CD14-positive monocyte (primary cell): ENCODE measurements at regions not wholly inside any gene's neighbourhood (a gene's known extent, or its start where the extent isn't known, plus 50 kb on each side); places are given as distances from the start of the nearest gene placed in this dataset.

Experiments
- DNase-seq, 3 donors: peaks; one replicate each; pipeline ENCODE4 v3.0.0-alpha.2; 2011 to 2022
- H2AFZ ChIP-seq: 2 replicates; pipeline ENCODE4 v1.6.0; 2012; ENCODE audit warnings: mild to moderate bottlenecking, low read depth, low read length, inconsistent platforms; ENCODE audit not compliant: insufficient read depth, poor library complexity, severe bottlenecking
- H3K27ac ChIP-seq, 2 donors: 1 replicate in 1 of 2; 2 replicates in 1 of 2; pipeline ENCODE4 v1.5.1; 2012 to 2013; ENCODE audit warnings: low read length in 2 of 2, control low read depth in 1 of 2, inconsistent platforms in 1 of 2, low read depth in 1 of 2, mild to moderate bottlenecking in 1 of 2
- H3K27me3 ChIP-seq, 2 donors: one replicate each; pipeline versions ENCODE4 v1.6.0 to v1.6.1; 2011 to 2013; ENCODE audit warnings: low read length in 2 of 2; ENCODE audit not compliant: control insufficient read depth in 2 of 2, insufficient read depth in 2 of 2
- H3K36me3 ChIP-seq, 2 donors: replicated peaks in 1 of 2; 1 replicate in 1 of 2; 2 replicates in 1 of 2; pipeline versions ENCODE4 v1.5.1 to v1.6.1; 2012 to 2013; ENCODE audit warnings: low read length in 2 of 2, control low read depth in 1 of 2, inconsistent platforms in 1 of 2, mild to moderate bottlenecking in 1 of 2; ENCODE audit not compliant: insufficient read depth in 2 of 2, control insufficient read depth in 1 of 2
- H3K4me1 ChIP-seq, 2 donors: 1 replicate in 1 of 2; 2 replicates in 1 of 2; pipeline versions ENCODE4 v1.5.1 to v1.6.1; 2012 to 2013; ENCODE audit warnings: low read length in 2 of 2, control low read depth in 1 of 2, inconsistent platforms in 1 of 2, mild to moderate bottlenecking in 1 of 2, moderate library complexity in 1 of 2; ENCODE audit not compliant: insufficient read depth in 2 of 2, control insufficient read depth in 1 of 2
- H3K4me2 ChIP-seq: replicated peaks from 2 replicates; pipeline ENCODE3; 2012; ENCODE audit warnings: low read length, moderate library complexity, mild to moderate bottlenecking; ENCODE audit not compliant: poor library complexity, severe bottlenecking; ENCODE audit errors: extremely low read depth
- H3K4me3 ChIP-seq, 3 experiments: fragments of 200-600 bp in 1 of 3; sonication (generic) in 1 of 3; replicated peaks in 1 of 3; 1 replicate in 2 of 3; 2 replicates in 1 of 3; pipeline ENCODE4 v1.5.1; 2011 to 2013; ENCODE audit warnings: low read length in 3 of 3, mild to moderate bottlenecking in 3 of 3, control low read depth in 2 of 3, low read depth in 2 of 3, inconsistent platforms in 1 of 3, moderate library complexity in 1 of 3
- H3K79me2 ChIP-seq: 2 replicates; pipeline ENCODE4 v1.6.0; 2012; ENCODE audit warnings: mild to moderate bottlenecking, control low read depth, inconsistent platforms, low read length, moderate library complexity; ENCODE audit not compliant: insufficient read depth
- H3K9ac ChIP-seq: 2 replicates; pipeline ENCODE4 v1.6.0; 2017; ENCODE audit warnings: low read length, mild to moderate bottlenecking; ENCODE audit not compliant: insufficient read depth, poor library complexity, severe bottlenecking
- H3K9me3 ChIP-seq, 2 donors: replicated peaks in 1 of 2; 1 replicate in 1 of 2; 2 replicates in 1 of 2; pipeline versions ENCODE4 v1.5.1 to v1.6.1; 2012 to 2013; ENCODE audit warnings: low read length in 2 of 2, control low read depth in 1 of 2; ENCODE audit not compliant: control insufficient read depth in 1 of 2, insufficient read depth in 1 of 2
- H4K20me1 ChIP-seq: 2 replicates; pipeline ENCODE4 v1.6.0; 2012; ENCODE audit warnings: mild to moderate bottlenecking, low read length, control low read depth, moderate library complexity; ENCODE audit not compliant: insufficient read depth
- H3K27ac Mint-ChIP-seq, 7 donors: one replicate each; pipeline ENCODE4 v1.8.0; 2020; ENCODE audit warnings: mild to moderate bottlenecking in 7 of 7, mixed read lengths in 7 of 7, moderate library complexity in 6 of 7, inconsistent platforms in 2 of 7
- H3K27me3 Mint-ChIP-seq, 3 donors: one replicate each; pipeline ENCODE4 v1.8.0; 2021 to 2022; ENCODE audit warnings: low read depth in 3 of 3, mild to moderate bottlenecking in 3 of 3, mixed read lengths in 3 of 3, moderate library complexity in 3 of 3, inconsistent platforms in 1 of 3
- H3K36me3 Mint-ChIP-seq, 2 donors: one replicate each; pipeline ENCODE4 v1.8.0; 2020; ENCODE audit warnings: mixed read lengths in 2 of 2, inconsistent platforms in 1 of 2, mild to moderate bottlenecking in 1 of 2
- H3K4me1 Mint-ChIP-seq: one replicate; pipeline ENCODE4 v1.8.0; 2020; ENCODE audit warnings: mild to moderate bottlenecking, mixed read lengths
- H3K4me3 Mint-ChIP-seq, 2 donors: one replicate each; pipeline ENCODE4 v1.8.0; 2020; ENCODE audit warnings: mild to moderate bottlenecking in 2 of 2, mixed read lengths in 2 of 2, moderate library complexity in 1 of 2
- H3K9me3 Mint-ChIP-seq, 7 donors: one replicate each; pipeline ENCODE4 v1.8.0; 2020 to 2022; ENCODE audit warnings: mixed read lengths in 7 of 7, mild to moderate bottlenecking in 6 of 7, moderate library complexity in 6 of 7, inconsistent platforms in 2 of 7
- WGBS: methylation state at CpG from one replicate; pipeline ENCODE4 v1.1.5; 2013; ENCODE audit warnings: missing lambda C conversion rate; ENCODE audit not compliant: insufficient coverage; 5-methylcytosine and 5-hydroxymethylcytosine counted together
- intact Hi-C, 2 donors: fragments of 100-400 bp; cut with micrococcal nuclease; formaldehyde crosslinking; loops; one replicate each; pipeline versions ENCODE4 v1.15.0 to v1.15.1; 2023
- TF ChIP-seq, protein P1 (sequence below): fragments of 200-600 bp; IDR thresholded peaks from one replicate; pipeline ENCODE4 v1.8.0; 2022; ENCODE audit warnings: antibody characterized with exemption, mild to moderate bottlenecking

DNA sequence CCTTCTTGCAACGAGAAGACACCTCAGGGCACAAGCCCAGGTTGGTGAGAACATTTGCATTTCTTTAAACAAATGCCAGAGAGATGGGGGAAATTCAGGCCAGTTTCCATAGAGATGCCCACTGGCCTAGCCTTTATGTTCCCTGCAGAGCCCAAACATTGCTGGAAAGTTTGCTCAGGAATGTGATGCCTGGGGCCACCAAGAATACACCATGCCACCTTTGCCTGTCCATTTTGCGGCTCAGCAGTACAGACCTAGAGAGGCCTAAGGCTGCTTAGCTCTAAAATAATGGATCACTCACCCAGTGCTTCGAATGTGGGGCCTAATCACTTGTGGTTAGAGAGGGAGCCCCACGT is 210.0 kb downstream of the RPLP1 start:
- Mint-ChIP-seq H3K9me3 (no peaks in the 10 kb centered on the region), H3K4me1 (peaks cover 33% of the 10 kb centered on the region), H3K27me3 (peaks cover 4 to 5% (median 4%) of the 10 kb centered on the region in 3 donors), H3K4me3 (no peak overlapping the region), H3K36me3 (peaks cover 9 to 11% of the 10 kb centered on the region in 2 donors), H3K27ac (no peak overlapping the region)
- H3K36me3 ChIP-seq: no peaks in the 10 kb centered on the region
- no peak for DNase-seq
- H3K27ac ChIP-seq: no peak overlapping the region
- WGBS: 83% methylated on average over 2 of the region's 4 CpGs
- no peaks in the 10 kb centered on the region for H4K20me1 ChIP-seq
- intact Hi-C loops: loop anchor here in 1 of 2 donors (10.0 kb wide), 1 partner anchor 852 kb away; no protein-coding TSS in a partner anchor
- no peaks in the 10 kb centered on the region for H3K79me2 ChIP-seq
- no peaks in the 10 kb centered on the region for H3K9me3 ChIP-seq
- peaks cover 53 to 60% of the 10 kb centered on the region in 2 donors for H3K4me1 ChIP-seq
- no peak overlapping the region for H2AFZ ChIP-seq
- no peak overlapping the region for H3K4me3 ChIP-seq
- no peaks in the 10 kb centered on the region for H3K27me3 ChIP-seq
- no peak overlapping the region for H3K9ac ChIP-seq
- H3K4me2 ChIP-seq: no peak overlapping the region
- TF ChIP-seq, protein P1, sequence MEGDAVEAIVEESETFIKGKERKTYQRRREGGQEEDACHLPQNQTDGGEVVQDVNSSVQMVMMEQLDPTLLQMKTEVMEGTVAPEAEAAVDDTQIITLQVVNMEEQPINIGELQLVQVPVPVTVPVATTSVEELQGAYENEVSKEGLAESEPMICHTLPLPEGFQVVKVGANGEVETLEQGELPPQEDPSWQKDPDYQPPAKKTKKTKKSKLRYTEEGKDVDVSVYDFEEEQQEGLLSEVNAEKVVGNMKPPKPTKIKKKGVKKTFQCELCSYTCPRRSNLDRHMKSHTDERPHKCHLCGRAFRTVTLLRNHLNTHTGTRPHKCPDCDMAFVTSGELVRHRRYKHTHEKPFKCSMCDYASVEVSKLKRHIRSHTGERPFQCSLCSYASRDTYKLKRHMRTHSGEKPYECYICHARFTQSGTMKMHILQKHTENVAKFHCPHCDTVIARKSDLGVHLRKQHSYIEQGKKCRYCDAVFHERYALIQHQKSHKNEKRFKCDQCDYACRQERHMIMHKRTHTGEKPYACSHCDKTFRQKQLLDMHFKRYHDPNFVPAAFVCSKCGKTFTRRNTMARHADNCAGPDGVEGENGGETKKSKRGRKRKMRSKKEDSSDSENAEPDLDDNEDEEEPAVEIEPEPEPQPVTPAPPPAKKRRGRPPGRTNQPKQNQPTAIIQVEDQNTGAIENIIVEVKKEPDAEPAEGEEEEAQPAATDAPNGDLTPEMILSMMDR: no peak

DNA sequence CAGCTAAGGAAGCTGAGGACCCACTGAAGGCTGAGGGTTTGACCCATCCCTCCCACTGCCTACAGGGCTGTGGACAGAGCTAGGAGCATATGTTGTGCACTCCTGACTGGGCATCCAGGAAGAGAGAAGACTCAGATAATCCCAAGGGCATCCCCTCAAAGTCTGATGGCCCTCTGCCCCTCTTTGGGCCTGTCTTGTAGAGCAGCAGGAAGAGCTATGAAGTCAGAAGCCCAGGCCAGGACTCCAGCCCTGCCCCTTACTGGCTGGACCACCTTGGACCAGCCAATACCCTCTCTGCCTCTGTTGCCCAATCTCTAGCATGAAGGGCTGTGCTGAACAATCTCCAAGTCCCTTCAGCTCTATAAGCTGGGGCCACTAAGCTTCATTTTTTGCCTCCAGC is 210.8 kb downstream of the RPLP1 start:
- TF ChIP-seq, protein P1: no peak
- H3K4me2 ChIP-seq: no peak overlapping the region
- H3K9ac ChIP-seq: no peak overlapping the region
- Mint-ChIP-seq H3K27me3 (peaks cover 3 to 4% (median 4%) of the 10 kb centered on the region in 3 donors), H3K4me1 (peaks cover 41% of the 10 kb centered on the region), H3K9me3 (no peaks in the 10 kb centered on the region), H3K4me3 (no peak overlapping the region), H3K27ac (peak overlapping the region in 3 of 7 donors; percentile 46 to 64 (median 54)), H3K36me3 (peaks cover 7 to 11% of the 10 kb centered on the region in 2 donors)
- no peak overlapping the region for H3K4me3 ChIP-seq
- H3K27me3 ChIP-seq: no peaks in the 10 kb centered on the region
- H2AFZ ChIP-seq: no peak overlapping the region
- H3K4me1 ChIP-seq: peaks cover 61 to 68% of the 10 kb centered on the region in 2 donors
- intact Hi-C loops: loop anchor here in 1 of 2 donors (10.0 kb wide), 1 partner anchor 851 kb away; no protein-coding TSS in a partner anchor
- H3K36me3 ChIP-seq: no peaks in the 10 kb centered on the region
- no peak overlapping the region for H3K27ac ChIP-seq
- DNase-seq: no peak
- no peaks in the 10 kb centered on the region for H3K79me2 ChIP-seq
- H4K20me1 ChIP-seq: no peaks in the 10 kb centered on the region
- no peaks in the 10 kb centered on the region for H3K9me3 ChIP-seq
